ENCODE measurements at regions not wholly inside any gene's neighbourhood (a gene's known extent, or its start where the extent isn't known, plus 50 kb on each side); places are given as distances from the start of the nearest gene placed in this dataset.

DNA sequence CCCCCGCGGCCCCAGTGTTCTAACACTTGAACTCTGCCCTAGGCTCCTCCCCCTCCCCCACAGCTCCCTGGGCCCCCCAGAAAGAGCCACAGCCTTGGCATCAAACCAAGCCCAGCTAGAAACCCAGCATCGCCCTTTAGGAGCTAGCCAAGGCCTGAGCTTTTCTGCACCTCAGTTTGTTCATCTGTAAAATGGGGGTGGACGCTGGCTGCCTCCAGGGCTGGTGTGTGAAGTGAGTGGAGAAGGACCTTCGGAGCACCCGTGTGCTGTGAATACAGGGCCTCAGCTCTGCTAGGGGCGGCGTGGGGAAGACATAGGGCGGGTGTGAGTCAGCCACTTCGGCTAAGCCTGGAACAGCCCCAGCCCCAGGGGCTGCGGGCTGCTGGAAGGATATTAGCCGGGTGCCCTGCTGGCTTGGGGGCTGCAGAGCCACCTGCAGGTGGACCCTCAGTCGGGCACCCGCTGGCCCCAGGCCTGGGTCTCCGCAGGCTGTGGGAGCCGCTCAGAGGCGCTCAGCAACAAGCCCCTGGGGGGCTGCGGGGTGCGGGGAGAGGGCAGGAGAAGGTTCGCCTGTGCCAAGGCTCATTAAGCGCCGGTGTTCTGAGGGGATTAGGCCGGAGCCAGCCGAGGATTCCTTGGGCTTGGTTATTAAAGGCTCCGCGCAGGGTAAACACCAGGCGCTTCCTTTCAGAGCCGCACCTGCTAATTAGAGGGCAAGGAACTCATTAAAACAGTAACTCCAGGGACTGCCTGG lies 217.0 kb upstream of the CIBAR2 start:
- no peak for DNase-seq

DNA sequence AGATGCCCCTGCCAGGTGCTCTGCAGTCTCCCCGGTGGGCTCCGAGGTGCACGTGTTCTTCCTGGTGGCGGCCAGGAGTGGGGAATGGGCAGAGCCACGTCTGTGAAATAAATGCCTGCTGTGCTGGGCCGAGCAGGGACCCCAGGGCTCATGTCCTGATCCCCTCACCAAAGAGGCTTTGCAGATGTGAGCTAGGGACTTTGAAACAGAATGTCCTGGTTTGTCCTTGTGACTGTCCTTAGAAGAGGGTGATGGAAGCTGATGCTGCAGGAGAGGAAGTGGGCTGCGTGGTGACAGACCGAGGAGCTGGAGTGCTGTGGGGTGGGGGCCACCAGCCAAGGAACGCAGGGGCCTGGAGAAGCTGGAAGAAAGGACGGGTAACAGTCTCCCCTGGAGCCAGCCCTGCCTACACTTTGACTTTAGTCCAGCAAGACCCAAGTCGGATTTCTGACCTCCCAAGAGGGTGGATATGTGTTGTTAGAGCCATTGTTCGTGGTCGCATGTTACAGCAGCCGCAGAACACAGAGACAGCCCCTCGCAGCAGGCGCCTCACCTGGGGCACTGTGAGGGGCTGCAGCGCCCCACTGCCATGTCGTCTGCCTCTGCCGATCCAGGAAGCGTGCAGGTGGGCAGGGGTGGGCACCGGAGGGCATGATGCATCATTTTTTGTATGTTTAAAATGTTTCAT lies 217.9 kb upstream of the CIBAR2 start:
- no peak for DNase-seq

DNA sequence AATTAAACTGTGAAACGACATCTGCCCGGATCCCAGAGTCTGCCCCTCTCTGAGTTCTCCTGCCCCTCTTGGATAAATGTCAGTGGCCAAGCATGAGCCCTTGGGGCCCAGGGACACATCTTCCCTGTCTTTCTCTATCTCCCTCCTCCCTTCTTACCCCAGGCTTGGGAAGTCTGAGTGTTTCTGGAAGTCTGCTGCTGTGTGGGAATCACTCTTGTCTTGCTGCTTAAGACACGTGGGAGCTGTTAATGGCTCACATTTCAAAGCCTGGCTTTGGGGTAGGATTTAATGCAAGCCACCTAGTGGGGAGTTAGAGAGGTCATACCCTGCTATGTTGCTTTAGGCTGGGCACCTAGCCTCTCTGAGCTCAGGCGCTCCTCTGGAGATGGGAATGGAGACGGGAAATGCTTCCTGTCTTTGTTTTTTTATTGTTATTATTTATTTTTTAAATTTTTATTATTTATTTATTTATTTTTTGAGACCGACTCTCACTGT lies 218.5 kb upstream of the CIBAR2 start:
- peak; percentile 34 for DNase-seq

DNA sequence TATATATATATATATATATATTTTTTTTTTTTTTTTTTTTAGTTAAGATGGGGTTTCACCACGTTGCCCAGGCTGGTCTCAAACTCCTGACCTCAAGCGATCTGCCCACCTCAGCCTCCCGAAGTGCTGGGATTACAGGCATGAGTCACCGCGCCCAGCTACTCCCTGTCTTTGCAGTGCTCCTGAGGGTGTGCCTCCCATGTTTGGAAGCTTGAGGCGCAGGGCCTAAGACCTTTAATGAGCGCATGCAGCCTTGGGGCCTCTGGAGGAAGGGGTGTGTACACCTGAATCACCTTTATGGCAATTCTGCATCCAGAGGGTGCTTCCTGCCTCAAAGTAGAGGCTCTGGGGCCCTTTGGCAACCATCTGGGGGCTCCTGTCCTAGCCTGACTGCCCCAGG lies 219.4 kb upstream of the CIBAR2 start:
- DNase-seq, result no peak

DNA sequence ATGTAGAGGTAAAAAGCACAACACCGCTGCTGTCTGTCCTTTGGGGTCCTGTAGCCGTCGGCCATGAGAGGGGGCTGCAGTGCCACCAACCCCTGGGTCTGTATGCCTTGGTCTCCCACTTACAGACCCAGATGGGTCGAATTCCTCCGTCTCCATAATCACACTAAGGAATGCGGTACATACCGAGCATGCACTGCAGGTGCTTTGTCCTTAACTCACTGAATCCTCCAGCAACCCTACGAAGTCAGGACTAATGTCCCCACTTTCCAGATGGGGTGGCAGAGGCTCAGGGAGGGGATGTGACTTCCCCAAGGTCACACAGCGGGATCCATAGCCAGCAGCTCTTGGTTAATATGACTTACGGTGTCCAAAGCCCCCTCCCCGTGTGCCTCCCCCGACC lies 219.9 kb upstream of the CIBAR2 start:
- no peak for DNase-seq

DNA sequence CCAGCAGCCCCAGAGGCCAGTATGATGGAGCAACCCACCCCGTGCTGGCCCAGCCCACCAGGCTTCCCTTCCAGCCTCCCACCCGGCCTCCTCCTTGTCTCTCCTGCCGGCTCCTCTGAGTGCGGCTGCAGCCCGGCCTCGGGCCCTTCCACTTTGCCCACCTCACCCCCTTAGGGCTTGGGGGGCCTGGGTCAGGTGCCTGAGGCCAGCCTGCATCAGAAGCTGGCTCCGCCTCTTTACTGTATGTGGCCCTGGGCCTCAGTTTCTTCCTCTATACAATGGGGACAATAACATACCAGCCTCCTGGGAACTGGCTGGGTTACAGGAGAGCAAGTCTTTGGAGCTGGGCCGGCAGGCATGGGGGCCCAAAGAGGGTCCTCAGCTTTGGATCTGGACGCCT lies 221.1 kb upstream of the CIBAR2 start:
- no peak for DNase-seq

DNA sequence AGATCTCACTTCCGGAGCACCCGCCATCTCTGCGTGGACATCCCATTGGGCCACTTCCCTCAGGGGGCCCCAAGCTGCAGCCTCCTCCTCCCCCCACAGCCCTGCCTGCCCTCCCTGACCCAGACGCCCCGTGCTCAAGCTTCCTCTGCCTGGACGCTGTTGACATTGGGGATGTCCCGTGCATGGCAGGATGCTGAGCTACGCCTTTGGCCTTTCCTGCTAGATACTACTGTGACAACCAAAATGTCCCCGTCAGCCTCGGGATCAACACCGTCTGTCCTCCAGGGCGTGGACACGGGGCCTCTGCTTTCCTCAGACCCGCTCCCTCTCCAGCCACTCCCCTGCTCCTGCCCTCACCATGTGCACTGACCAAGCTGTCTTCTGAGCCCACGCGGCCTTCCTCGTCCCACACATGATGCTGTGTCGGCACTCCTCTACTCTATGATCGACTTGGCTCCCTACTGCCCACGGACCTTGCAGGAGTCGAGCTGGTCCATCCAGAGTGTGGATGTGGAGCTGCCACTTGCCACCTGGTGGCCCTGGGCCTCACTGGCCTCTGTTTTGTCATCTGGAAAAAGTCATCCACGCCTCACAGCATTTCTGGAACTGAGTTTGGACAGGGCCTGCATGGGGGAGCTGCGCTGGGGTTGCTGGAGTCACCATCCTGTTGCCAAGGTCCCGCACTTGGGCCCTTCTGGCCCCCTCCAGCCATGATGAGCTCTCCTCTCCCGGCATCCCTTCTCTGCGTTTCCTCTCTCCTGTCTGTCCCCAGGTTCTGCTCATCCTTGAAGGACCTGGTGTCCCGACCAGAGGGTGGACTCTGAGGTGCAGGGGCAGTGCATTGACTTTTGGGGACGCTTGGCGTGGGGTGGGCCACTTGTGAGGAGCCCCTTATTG lies 221.7 kb upstream of the CIBAR2 start:
- DNase-seq, result no peak

DNA sequence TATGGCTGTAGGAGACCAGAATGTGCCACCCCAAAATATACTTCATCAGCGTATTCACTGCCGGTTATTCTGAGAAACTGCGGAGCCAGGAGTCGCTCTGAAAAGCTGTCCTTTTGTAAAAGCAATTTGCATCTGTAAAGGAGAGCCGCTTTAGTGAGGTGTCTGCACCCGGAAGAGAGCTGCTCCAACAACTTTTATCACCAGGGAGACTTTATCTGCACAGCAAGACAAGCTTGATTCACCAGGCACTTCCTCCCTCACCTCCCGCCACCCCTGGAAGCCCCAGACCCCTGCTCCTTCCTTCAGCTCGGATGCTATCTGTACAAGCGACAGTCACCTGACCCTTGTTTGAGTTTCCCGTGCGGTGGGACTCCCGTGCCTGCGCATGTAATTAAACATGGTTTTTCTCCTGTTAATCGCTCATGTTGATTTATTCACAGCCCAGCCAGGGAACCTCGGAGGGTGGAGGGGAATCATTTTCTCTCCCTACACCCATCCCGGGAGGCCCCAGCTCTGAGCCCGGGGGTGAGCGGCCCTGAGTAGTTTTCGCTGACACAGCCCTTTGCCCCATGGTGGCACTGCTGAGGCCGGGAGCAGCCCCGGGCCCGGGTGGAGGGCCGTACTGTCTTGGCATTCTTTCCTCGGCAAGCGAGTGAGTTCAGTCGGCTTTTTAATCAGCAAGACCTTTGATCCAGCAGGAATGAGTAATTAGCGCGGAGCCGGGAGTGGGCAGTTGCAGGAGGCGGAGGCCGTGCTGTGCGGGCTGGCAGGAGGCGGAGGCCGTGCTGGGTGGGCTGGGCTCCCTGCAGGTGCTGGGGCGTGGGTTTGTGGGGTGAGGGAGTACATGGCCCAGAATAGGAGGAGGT lies 222.7 kb upstream of the CIBAR2 start:
- DNase-seq, result peak; percentile 57

DNA sequence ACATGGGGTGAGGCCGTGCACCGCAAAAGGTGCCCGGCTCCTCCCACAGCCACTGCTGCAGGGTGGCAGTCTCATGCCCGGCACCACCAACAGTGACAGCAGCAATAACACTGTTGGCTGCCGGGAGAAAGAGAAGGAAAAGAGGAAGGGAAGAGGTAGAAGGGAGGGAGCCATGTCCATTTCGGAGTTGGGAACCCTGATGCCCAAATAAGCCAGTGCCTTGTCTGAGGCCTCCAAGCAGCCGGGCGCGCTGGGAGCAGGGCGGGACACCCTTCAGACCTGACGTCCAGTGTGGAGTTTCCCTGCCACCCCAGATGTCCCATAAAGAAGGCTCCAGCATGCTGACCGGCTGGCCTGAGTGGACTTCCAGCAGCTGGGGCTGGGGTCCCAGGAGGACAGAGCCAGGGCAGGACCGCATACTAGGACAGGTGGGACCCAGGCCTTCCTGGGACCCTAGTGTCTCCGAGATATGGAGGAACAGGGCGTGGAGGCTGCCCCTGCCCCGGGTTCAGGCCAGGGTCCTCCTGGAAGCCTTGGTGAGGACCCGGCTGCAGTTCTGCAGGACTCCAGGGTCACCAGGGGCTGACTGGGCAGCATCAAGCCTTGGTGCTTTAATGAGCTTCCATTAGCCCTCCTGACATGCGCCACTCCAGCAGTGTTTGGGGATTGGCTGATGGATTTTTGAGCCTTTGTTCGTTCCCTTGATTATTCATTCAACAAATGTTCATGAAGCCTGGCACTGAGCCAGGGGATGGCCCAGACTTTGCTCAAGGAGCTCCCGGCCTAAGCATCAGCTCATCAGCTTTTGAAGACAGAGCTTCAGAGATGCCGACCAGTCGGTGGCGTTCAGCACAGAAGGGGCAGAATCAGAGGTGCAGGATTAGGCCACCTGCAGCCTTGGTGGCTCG lies 223.6 kb upstream of the CIBAR2 start:
- peak; percentile 33 for DNase-seq

DNA sequence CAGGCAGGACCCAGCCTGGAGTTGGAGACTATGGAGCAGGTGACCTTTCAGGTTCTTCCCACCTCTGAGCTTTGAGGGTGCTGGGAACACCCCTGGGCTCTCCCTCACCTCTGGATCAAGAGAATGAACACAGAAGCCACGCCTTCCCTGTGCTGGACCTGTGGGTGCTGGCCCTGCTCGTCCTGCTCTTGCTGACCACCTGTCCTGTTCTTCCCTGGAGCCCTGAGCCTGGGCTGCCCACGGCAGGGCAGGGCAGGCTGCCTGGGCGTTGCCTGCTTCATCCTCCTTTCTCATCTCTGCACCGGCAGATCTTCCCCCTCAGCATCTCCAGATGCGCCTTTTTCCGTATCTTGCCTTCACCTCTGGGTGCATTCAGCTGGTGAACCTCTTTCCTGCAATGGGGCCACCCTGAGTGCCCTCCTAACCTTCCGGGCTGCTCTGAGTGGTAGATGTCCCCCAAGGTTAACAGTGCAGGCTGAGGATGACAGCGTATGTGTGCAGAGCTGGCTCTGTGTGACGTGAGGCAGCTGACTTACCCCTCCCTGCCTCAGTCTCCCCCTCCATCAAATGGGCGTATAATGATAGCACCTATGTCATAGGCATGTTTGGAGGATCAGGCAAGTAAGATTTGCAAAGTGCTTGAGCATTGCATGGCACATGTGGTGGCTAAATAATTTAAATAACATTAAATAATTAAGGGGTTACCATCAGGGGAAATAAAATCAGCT lies 225.8 kb upstream of the CIBAR2 start:
- no peak for DNase-seq

DNA sequence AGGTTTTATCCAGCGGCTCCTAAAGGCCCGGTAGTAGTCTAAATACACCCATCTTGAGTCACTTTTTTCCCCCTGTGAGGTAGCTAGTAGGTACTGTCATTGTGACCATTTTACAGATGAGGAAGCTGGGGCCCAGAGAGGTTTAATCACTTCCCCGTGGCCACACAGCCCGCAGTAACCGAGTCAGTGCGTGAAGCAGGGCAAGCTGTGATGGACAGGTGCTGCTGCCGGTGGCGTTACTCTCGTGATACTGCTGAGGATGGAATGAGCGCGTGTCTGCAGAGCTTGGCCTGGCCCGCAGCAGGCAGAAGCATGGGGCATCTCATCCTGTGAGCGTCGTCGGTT lies 226.3 kb upstream of the CIBAR2 start:
- no peak for DNase-seq

DNA sequence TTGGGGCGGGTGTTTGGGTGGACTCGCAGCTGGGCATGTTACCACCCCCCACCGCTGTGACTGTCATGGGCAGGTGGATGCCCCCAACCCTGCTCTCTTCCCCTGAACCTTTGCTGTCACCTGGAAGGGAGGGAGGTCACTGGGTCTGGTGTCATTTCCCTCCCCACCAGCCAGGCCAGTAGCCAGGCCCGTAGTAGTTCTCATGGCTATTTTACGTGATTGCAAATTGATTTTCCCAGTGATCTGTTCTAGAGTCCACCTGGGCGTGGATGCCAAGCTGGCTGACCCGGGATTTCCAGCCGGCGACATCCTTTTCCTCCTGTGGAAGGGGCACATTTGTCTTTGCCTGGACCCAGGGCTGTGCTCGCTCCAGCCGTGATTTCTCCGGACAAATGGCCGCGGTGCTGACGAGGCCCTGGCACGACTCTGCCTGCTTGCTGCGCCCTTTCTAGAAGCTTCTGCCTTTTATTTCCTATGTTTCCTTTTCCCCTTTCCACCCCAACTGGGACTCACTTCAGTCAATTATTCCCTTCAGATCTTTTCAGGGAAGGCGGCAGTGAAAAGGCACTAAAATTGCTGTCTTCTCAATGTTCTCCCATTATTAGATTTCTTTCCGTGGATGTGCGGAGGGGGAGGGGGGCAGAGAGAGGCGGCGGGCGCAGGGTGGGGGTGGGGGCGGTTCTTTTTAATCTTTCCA lies 226.9 kb upstream of the CIBAR2 start:
- no peak for DNase-seq

DNA sequence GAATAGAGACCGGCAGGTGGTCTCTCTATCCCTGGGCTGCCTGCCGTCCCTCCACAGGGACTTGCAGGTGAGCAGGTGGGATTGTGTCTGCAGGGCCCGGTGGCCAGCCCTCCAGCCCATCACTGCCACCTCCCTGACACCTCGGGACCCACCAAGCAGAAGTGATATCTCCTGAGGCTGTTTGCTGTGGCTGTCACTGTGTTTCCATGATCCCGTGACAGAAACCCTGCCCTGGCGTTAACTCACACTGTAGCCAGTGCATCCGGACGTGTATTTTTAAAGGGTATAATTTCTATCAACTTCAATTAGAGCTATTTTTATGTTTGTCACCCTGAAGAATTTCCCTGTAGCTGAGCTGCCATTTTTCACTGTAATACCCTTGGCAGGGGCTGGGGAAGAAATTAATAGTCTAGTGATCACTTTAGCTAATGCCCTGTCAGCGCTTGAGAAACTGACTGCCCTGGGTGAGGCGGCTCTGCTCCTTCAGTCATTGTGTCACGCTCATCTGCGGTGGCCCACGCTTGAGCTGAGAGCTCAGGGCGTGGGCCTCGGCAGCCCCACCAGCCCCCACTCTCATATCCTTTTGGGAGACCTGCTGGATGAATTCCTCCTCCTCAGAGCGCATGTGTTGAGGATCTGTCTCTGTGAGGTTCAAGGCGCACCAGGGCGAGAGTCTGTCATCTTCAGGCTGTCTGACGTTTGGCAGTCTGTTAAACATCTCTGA lies 229.9 kb upstream of the CIBAR2 start:
- DNase-seq, result no peak

DNA sequence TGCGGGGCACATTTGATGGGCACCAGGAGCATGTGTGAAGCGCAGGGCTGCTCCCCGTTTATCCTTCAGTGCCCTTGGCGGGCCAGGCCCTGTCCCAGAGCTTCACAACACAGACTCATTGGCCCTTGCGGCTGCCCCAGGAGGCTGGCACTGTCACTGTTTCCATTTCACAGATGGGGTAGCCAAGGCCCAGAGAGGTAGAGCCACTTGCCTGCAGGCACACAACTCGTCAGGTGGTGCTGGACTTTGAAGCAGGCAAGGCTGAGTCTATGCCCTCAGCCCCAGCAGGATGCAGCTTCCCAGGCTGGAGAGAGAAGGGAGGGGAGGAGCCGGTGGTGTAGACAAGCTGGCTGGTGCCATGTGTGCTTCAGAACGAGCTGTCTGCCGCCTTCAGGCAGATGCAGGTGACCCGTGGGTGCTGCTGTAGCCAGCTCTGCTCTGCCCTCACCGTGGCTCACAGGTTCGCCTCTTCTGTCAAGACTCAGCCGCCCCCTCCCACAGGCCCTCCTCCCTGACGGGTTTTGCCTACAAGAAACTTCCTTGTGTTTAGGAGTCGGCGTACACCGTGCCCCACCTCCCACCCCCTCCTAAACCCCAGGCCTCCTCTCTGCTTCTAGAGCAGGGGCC lies 232.3 kb upstream of the CIBAR2 start:
- no peak for DNase-seq

DNA sequence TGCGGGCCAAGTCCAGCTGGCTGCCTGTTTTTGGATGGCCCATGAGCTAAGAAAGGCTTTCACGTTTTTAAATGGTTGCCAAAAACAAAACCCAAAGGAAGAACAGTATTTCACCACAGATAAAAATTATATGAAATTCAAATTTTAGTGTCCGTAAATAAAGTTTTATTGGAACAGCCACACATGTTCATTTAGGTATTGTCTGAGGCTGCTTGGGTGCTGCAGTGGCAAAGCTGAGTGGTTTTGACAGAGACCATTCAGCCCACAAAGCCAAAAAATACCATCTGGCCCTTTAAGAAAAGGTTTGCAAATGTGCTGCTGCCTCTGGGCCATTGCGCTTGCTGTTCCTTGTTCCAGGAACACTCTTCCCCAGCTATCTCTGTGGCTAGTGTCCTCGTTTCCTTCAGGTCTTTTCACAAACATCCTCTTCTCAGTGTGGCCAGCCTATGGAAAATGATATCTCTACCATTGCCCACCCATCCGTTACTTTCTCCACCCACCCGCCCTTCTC lies 232.9 kb upstream of the CIBAR2 start:
- DNase-seq, result no peak

DNA sequence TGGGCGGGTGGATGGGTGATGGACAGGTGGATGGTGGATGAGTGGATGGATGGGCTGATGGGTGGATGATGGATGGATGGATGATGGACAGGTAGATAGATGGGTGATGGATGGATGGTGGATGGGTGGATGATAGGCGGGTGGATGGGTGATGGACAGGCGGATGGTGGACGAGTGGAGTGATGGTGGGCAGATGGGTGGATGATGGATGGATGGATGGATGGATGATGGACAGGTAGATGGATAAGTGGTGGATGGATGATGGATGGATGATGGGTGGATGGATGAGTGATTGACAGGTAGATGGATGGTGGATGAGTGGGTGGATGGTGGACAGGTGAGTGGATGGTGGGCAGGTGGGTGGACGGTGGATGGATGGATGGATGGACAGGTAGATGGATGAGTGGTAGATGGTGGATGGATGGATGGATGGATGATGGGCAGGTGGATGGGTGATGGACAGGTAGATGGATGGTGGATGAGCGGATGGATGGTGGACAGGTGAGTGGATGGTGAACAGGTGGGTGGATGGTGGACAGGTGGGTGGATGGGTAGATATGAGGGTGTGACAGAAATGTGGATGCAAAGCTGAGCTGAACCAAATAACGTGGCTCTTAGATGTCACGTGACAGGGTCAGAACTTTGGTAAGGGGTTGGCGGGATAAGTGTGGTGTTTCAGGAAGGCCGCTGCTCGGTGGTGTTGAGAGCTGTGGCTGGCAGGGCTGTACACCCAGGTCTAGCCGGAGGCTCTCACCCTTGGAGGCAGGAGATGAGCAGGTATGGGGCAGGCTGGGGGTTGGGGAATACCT lies 234.3 kb upstream of the CIBAR2 start:
- no peak for DNase-seq

DNA sequence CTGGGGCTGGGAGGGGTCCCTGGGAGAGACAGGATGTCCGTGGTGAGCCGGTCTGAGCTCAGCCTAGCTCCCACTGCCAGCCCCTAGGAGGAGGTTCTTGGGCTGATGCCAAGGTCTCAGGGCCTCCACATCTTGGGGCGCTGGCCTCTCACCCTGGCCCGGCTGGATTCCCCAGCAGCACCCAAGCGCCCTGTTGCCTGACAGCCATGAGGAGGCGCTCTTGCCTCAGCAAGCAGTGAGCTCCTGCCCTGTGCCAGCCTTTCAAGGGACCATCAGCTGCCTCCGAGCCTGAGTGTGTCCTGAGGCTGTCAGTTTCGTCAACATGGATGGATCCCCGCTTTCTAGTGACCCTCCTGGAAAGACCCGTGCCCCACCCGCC lies 234.9 kb upstream of the CIBAR2 start:
- no peak for DNase-seq

Data from CD4-positive, alpha-beta T cell treated with Interleukin-6 for 4 hours (primary cell).